ENCODE measurements at regions not wholly inside any gene's neighbourhood (a gene's known extent, or its start where the extent isn't known, plus 50 kb on each side); places are given as distances from the start of the nearest gene placed in this dataset.

GRCh38 chr10:30192846-30193608, 133.6 kb upstream of the JCAD start:
- Mint-ChIP-seq H3K36me3 (ENCODE audit: low read depth) (no peaks in the 10 kb centered on the region), H3K9me3 (ENCODE audit: insufficient read depth) (no peaks in the 10 kb centered on the region), H3K4me1 (ENCODE audit: low read depth) (no peaks in the 10 kb centered on the region), H3K27ac (no peak overlapping the region), H3K27me3 (ENCODE audit: low read depth) (peaks cover 24% of the 10 kb centered on the region), H3K4me3 (no peak overlapping the region)
- ChIA-PET POLR2A (no interaction called here), CTCF (no interaction called here)
- ATAC-seq = no peak
- DNase-seq = no peak

- DNase-seq (no peak), ATAC-seq (no peak)
- Mint-ChIP-seq H3K27me3 (ENCODE audit: low read depth) (peaks cover 13% of the 10 kb centered on the region), H3K9me3 (ENCODE audit: insufficient read depth) (no peaks in the 10 kb centered on the region), H3K36me3 (ENCODE audit: low read depth) (no peaks in the 10 kb centered on the region), H3K27ac (no peak overlapping the region), H3K4me3 (no peak overlapping the region), H3K4me1 (ENCODE audit: low read depth) (no peaks in the 10 kb centered on the region)
- CTCF ChIA-PET = no interaction called here
- POLR2A ChIA-PET = no interaction called here
Observed at GRCh38 chr10:30190577-30191552, 131.5 kb upstream of the JCAD start.

- Mint-ChIP-seq H3K9me3 (ENCODE audit: insufficient read depth) (no peaks in the 10 kb centered on the region), H3K36me3 (ENCODE audit: low read depth) (no peaks in the 10 kb centered on the region), H3K27ac (no peak overlapping the region), H3K4me1 (ENCODE audit: low read depth) (no peaks in the 10 kb centered on the region), H3K4me3 (no peak overlapping the region), H3K27me3 (ENCODE audit: low read depth) (peaks cover 7% of the 10 kb centered on the region)
- CTCF ChIA-PET = no interaction called here
- POLR2A ChIA-PET = no interaction called here
- DNase-seq (no peak), ATAC-seq (no peak)
Observed at GRCh38 chr10:30189238-30189580, 129.8 kb upstream of the JCAD start.

GRCh38 chr10:30188556-30189237, 129.3 kb upstream of the JCAD start:
- no peaks in the 10 kb centered on the region for H3K36me3 Mint-ChIP-seq (ENCODE audit: low read depth)
- no peak overlapping the region for H3K4me3 Mint-ChIP-seq
- no peak overlapping the region for H3K27ac Mint-ChIP-seq
- peaks cover 5% of the 10 kb centered on the region for H3K27me3 Mint-ChIP-seq (ENCODE audit: low read depth)
- ATAC-seq (no peak), DNase-seq (no peak)
- ChIA-PET POLR2A (no interaction called here), CTCF (no interaction called here)
- H3K4me1 Mint-ChIP-seq (ENCODE audit: low read depth) = no peaks in the 10 kb centered on the region
- H3K9me3 Mint-ChIP-seq (ENCODE audit: insufficient read depth) = no peaks in the 10 kb centered on the region

- H3K9me3 Mint-ChIP-seq (ENCODE audit: insufficient read depth) = no peaks in the 10 kb centered on the region
- H3K27ac Mint-ChIP-seq = no peak overlapping the region
- ATAC-seq = no peak
- DNase-seq = no peak
- POLR2A ChIA-PET = no interaction called here
- CTCF ChIA-PET = no interaction called here
- H3K27me3 Mint-ChIP-seq (ENCODE audit: low read depth) = peaks cover 2% of the 10 kb centered on the region
- H3K4me3 Mint-ChIP-seq = no peak overlapping the region
- no peaks in the 10 kb centered on the region for H3K4me1 Mint-ChIP-seq (ENCODE audit: low read depth)
- H3K36me3 Mint-ChIP-seq (ENCODE audit: low read depth) = no peaks in the 10 kb centered on the region
Observed at GRCh38 chr10:30188101-30188500, 128.7 kb upstream of the JCAD start.

GRCh38 chr10:30187010-30187409, 127.6 kb upstream of the JCAD start:
- Mint-ChIP-seq H3K36me3 (ENCODE audit: low read depth) (no peaks in the 10 kb centered on the region), H3K4me1 (ENCODE audit: low read depth) (no peaks in the 10 kb centered on the region), H3K27ac (no peak overlapping the region), H3K4me3 (no peak overlapping the region), H3K9me3 (ENCODE audit: insufficient read depth) (no peaks in the 10 kb centered on the region), H3K27me3 (ENCODE audit: low read depth) (peaks cover 2% of the 10 kb centered on the region)
- DNase-seq = no peak
- no peak for ATAC-seq
- CTCF ChIA-PET = no interaction called here
- POLR2A ChIA-PET = no interaction called here

GRCh38 chr10:30186371-30186875, 127.0 kb upstream of the JCAD start:
- H3K36me3 Mint-ChIP-seq (ENCODE audit: low read depth) = no peaks in the 10 kb centered on the region
- DNase-seq = no peak
- peaks cover 2% of the 10 kb centered on the region for H3K27me3 Mint-ChIP-seq (ENCODE audit: low read depth)
- no peak for ATAC-seq
- no peaks in the 10 kb centered on the region for H3K4me1 Mint-ChIP-seq (ENCODE audit: low read depth)
- H3K4me3 Mint-ChIP-seq = no peak overlapping the region
- H3K27ac Mint-ChIP-seq = no peak overlapping the region
- ChIA-PET POLR2A (no interaction called here), CTCF (no interaction called here)
- H3K9me3 Mint-ChIP-seq (ENCODE audit: insufficient read depth) = no peaks in the 10 kb centered on the region

- no peak for DNase-seq
- Mint-ChIP-seq H3K27me3 (ENCODE audit: low read depth) (peaks cover 2% of the 10 kb centered on the region), H3K4me3 (no peak overlapping the region), H3K36me3 (ENCODE audit: low read depth) (no peaks in the 10 kb centered on the region), H3K4me1 (ENCODE audit: low read depth) (no peaks in the 10 kb centered on the region), H3K9me3 (ENCODE audit: insufficient read depth) (no peaks in the 10 kb centered on the region), H3K27ac (no peak overlapping the region)
- no peak for ATAC-seq
- ChIA-PET POLR2A (no interaction called here), CTCF (no interaction called here)
Observed at GRCh38 chr10:30185916-30186315, 126.5 kb upstream of the JCAD start.

GRCh38 chr10:30185341-30185740, 126.0 kb upstream of the JCAD start:
- no peak for DNase-seq
- no peak for ATAC-seq
- CTCF ChIA-PET = no interaction called here
- H3K27me3 Mint-ChIP-seq (ENCODE audit: low read depth) = peaks cover 2% of the 10 kb centered on the region
- H3K9me3 Mint-ChIP-seq (ENCODE audit: insufficient read depth) = no peaks in the 10 kb centered on the region
- no peaks in the 10 kb centered on the region for H3K36me3 Mint-ChIP-seq (ENCODE audit: low read depth)
- no peaks in the 10 kb centered on the region for H3K4me1 Mint-ChIP-seq (ENCODE audit: low read depth)
- no peak overlapping the region for H3K4me3 Mint-ChIP-seq
- H3K27ac Mint-ChIP-seq = no peak overlapping the region
- POLR2A ChIA-PET = no interaction called here

GRCh38 chr10:30184397-30185033, 125.1 kb upstream of the JCAD start:
- peaks cover 5% of the 10 kb centered on the region for H3K27me3 Mint-ChIP-seq (ENCODE audit: low read depth)

GRCh38 chr10:30183055-30183402, 123.6 kb upstream of the JCAD start:
- no peaks in the 10 kb centered on the region for H3K4me1 Mint-ChIP-seq (ENCODE audit: low read depth)
- POLR2A ChIA-PET = no interaction called here
- no peaks in the 10 kb centered on the region for H3K9me3 Mint-ChIP-seq (ENCODE audit: insufficient read depth)
- no peak overlapping the region for H3K27ac Mint-ChIP-seq
- no peak for DNase-seq
- ATAC-seq = no peak
- no peaks in the 10 kb centered on the region for H3K36me3 Mint-ChIP-seq (ENCODE audit: low read depth)
- CTCF ChIA-PET = no interaction called here
- H3K4me3 Mint-ChIP-seq = no peak overlapping the region
- H3K27me3 Mint-ChIP-seq (ENCODE audit: low read depth) = peaks cover 6% of the 10 kb centered on the region

More at GRCh38 chr10:30184397-30185033, 125.1 kb upstream of the JCAD start:
- ChIA-PET POLR2A (no interaction called here), CTCF (no interaction called here)
- ATAC-seq = no peak
- no peak overlapping the region for H3K27ac Mint-ChIP-seq
- H3K4me3 Mint-ChIP-seq = no peak overlapping the region
- H3K36me3 Mint-ChIP-seq (ENCODE audit: low read depth) = no peaks in the 10 kb centered on the region
- H3K9me3 Mint-ChIP-seq (ENCODE audit: insufficient read depth) = no peaks in the 10 kb centered on the region
- DNase-seq = no peak
- no peaks in the 10 kb centered on the region for H3K4me1 Mint-ChIP-seq (ENCODE audit: low read depth)

Measured in activated CD8-positive, alpha-beta T cell treated with anti-CD3 and anti-CD28 coated beads, Interleukin-2, amount 10 ng/mL, durations not matched to agents 7 days and 5 days (primary cell).